Osteoblast (primary cell): ENCODE measurements at regions not wholly inside any gene's neighbourhood (a gene's known extent, or its start where the extent isn't known, plus 50 kb on each side); places are given as distances from the start of the nearest gene placed in this dataset.

Source experiments
- DNase-seq: peaks from one replicate; pipeline ENCODE4 v3.0.0; 2011; ENCODE audit warnings: low spot score, mixed read lengths; ENCODE audit not compliant: insufficient read length; ENCODE audit errors: missing footprints
- H2AFZ ChIP-seq: 2 replicates; pipeline ENCODE4 v1.6.0; 2011; ENCODE audit warnings: mild to moderate bottlenecking, low read length
- H3K27ac ChIP-seq: 2 replicates; pipeline ENCODE4 v1.5.1; 2011; ENCODE audit warnings: mild to moderate bottlenecking, low read depth, low read length, moderate library complexity
- H3K27me3 ChIP-seq: 2 replicates; pipeline ENCODE4 v1.6.0; 2012; ENCODE audit warnings: mild to moderate bottlenecking, control low read depth, inconsistent platforms, low read length, moderate library complexity; ENCODE audit not compliant: insufficient read depth
- H3K36me3 ChIP-seq: 2 replicates; pipeline ENCODE4 v1.5.1; 2011; ENCODE audit warnings: mild to moderate bottlenecking, low read length, control low read depth, moderate library complexity; ENCODE audit not compliant: insufficient read depth
- H3K4me1 ChIP-seq: 2 replicates; pipeline ENCODE4 v1.5.1; 2011; ENCODE audit warnings: mild to moderate bottlenecking, low read length, control low read depth, moderate library complexity; ENCODE audit not compliant: insufficient read depth
- H3K4me2 ChIP-seq: 2 replicates; pipeline ENCODE4 v1.6.0; 2011; ENCODE audit warnings: mild to moderate bottlenecking, low read length; ENCODE audit not compliant: insufficient read depth
- H3K4me3 ChIP-seq: fragments of 200-600 bp; sonication (generic); 3 replicates; pipeline ENCODE4 v1.5.1; 2012; ENCODE audit warnings: mild to moderate bottlenecking, low read length, inconsistent platforms; ENCODE audit not compliant: insufficient read depth
- H3K79me2 ChIP-seq: 2 replicates; pipeline ENCODE4 v1.6.0; 2012; ENCODE audit warnings: mild to moderate bottlenecking, low read length, control low read depth, inconsistent platforms; ENCODE audit not compliant: insufficient read depth
- H3K9me3 ChIP-seq: 2 replicates; pipeline ENCODE4 v1.5.1; 2011; ENCODE audit warnings: low read depth, low read length, control low read depth
- H4K20me1 ChIP-seq: 2 replicates; pipeline ENCODE4 v1.6.0; 2012; ENCODE audit warnings: mild to moderate bottlenecking, low read length, control low read depth; ENCODE audit not compliant: insufficient read depth
- CTCF ChIP-seq: IDR thresholded peaks from 2 replicates; pipeline ENCODE4 v1.5.1; 2011; ENCODE audit warnings: mild to moderate bottlenecking, low read depth, low read length, moderate library complexity; ENCODE audit errors: extremely low read depth

- Histone ChIP-seq H3K4me1 (no peaks in the 10 kb centered on the region), H3K27ac (no peak overlapping the region), H3K9me3 (no peaks in the 10 kb centered on the region), H4K20me1 (no peaks in the 10 kb centered on the region), H3K36me3 (no peaks in the 10 kb centered on the region), H3K4me3 (no peak overlapping the region), H3K27me3 (no peaks in the 10 kb centered on the region), H3K4me2 (no peak overlapping the region), H2AFZ (no peak overlapping the region), H3K79me2 (no peaks in the 10 kb centered on the region)
- DNase-seq, result no peak
- TF ChIP-seq CTCF, result no peak
These were observed 431.9 kb downstream of the MATN1 start for GRCh38 chr1:30291526-30291925.

- Histone ChIP-seq H3K4me1 (no peaks in the 10 kb centered on the region), H3K27ac (no peak overlapping the region), H3K9me3 (no peaks in the 10 kb centered on the region), H3K36me3 (no peaks in the 10 kb centered on the region), H3K79me2 (no peaks in the 10 kb centered on the region), H4K20me1 (no peaks in the 10 kb centered on the region), H3K4me2 (no peak overlapping the region), H3K4me3 (no peak overlapping the region), H2AFZ (no peak overlapping the region), H3K27me3 (no peaks in the 10 kb centered on the region)
- DNase-seq, result no peak
- TF ChIP-seq CTCF, result no peak
These were observed 432.8 kb downstream of the MATN1 start for GRCh38 chr1:30290581-30290980.

GRCh38 chr1:30287976-30288375 is 435.4 kb downstream of the MATN1 start:
- no peaks in the 10 kb centered on the region for H3K27me3 ChIP-seq
- H2AFZ ChIP-seq, result no peak overlapping the region
- no peaks in the 10 kb centered on the region for H4K20me1 ChIP-seq
- H3K4me2 ChIP-seq, result no peak overlapping the region
- no peak for TF ChIP-seq CTCF
- no peaks in the 10 kb centered on the region for H3K79me2 ChIP-seq
- no peaks in the 10 kb centered on the region for H3K9me3 ChIP-seq
- H3K27ac ChIP-seq, result no peak overlapping the region
- no peaks in the 10 kb centered on the region for H3K4me1 ChIP-seq
- H3K4me3 ChIP-seq, result no peak overlapping the region
- no peaks in the 10 kb centered on the region for H3K36me3 ChIP-seq
- no peak for DNase-seq

GRCh38 chr1:30286988-30287839 is 436.2 kb downstream of the MATN1 start:
- no peak for DNase-seq
- H3K4me3 ChIP-seq, result no peak overlapping the region
- no peak for TF ChIP-seq CTCF
- H3K27me3 ChIP-seq, result no peaks in the 10 kb centered on the region
- no peaks in the 10 kb centered on the region for H3K36me3 ChIP-seq
- H3K27ac ChIP-seq, result no peak overlapping the region
- H3K4me2 ChIP-seq, result no peak overlapping the region
- no peaks in the 10 kb centered on the region for H3K4me1 ChIP-seq
- no peak overlapping the region for H2AFZ ChIP-seq
- H4K20me1 ChIP-seq, result no peaks in the 10 kb centered on the region
- H3K79me2 ChIP-seq, result no peaks in the 10 kb centered on the region
- H3K9me3 ChIP-seq, result no peaks in the 10 kb centered on the region
